ENCODE measurements at regions not wholly inside any gene's neighbourhood (a gene's known extent, or its start where the extent isn't known, plus 50 kb on each side); places are given as distances from the start of the nearest gene placed in this dataset.

DNA sequence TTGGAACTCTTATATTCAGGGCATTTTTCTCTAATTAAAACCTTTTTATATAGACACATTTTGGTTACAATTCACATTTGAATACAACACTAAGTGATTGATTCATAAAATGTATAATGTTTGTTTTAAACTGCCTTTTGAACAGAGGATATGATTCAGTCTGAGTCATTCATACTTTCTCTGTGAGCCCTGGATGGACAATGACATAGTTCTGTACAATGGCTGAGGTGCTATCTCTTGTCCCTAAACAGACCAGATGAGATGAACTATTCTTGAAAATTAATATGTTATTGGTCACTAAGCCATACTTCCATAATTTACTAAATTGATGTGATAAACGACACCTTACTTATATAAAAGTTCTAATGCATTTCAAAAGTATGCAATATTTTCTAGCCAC, 199.7 kb upstream of the ATXN7L3B start:
- 0 out of 2 replicates have a peak, but pooled peaks have one; percentile 14 for TF ChIP-seq TCF7L2 (IDR thresholded peaks at IDR 0.05; ENCODE audit: low read depth, low read length)
- TF ChIP-seq POLR2AphosphoS5 (IDR thresholded peaks at IDR 0.05; ENCODE audit: low read depth, low read length) = no peak
- TF ChIP-seq, protein P1, sequence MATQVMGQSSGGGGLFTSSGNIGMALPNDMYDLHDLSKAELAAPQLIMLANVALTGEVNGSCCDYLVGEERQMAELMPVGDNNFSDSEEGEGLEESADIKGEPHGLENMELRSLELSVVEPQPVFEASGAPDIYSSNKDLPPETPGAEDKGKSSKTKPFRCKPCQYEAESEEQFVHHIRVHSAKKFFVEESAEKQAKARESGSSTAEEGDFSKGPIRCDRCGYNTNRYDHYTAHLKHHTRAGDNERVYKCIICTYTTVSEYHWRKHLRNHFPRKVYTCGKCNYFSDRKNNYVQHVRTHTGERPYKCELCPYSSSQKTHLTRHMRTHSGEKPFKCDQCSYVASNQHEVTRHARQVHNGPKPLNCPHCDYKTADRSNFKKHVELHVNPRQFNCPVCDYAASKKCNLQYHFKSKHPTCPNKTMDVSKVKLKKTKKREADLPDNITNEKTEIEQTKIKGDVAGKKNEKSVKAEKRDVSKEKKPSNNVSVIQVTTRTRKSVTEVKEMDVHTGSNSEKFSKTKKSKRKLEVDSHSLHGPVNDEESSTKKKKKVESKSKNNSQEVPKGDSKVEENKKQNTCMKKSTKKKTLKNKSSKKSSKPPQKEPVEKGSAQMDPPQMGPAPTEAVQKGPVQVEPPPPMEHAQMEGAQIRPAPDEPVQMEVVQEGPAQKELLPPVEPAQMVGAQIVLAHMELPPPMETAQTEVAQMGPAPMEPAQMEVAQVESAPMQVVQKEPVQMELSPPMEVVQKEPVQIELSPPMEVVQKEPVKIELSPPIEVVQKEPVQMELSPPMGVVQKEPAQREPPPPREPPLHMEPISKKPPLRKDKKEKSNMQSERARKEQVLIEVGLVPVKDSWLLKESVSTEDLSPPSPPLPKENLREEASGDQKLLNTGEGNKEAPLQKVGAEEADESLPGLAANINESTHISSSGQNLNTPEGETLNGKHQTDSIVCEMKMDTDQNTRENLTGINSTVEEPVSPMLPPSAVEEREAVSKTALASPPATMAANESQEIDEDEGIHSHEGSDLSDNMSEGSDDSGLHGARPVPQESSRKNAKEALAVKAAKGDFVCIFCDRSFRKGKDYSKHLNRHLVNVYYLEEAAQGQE (IDR thresholded peaks at IDR 0.05; ENCODE audit: insufficient read depth in 1 of 2, low read depth in 2 of 2, low read length in 1 of 2) = no peak
- TF ChIP-seq, protein P2, sequence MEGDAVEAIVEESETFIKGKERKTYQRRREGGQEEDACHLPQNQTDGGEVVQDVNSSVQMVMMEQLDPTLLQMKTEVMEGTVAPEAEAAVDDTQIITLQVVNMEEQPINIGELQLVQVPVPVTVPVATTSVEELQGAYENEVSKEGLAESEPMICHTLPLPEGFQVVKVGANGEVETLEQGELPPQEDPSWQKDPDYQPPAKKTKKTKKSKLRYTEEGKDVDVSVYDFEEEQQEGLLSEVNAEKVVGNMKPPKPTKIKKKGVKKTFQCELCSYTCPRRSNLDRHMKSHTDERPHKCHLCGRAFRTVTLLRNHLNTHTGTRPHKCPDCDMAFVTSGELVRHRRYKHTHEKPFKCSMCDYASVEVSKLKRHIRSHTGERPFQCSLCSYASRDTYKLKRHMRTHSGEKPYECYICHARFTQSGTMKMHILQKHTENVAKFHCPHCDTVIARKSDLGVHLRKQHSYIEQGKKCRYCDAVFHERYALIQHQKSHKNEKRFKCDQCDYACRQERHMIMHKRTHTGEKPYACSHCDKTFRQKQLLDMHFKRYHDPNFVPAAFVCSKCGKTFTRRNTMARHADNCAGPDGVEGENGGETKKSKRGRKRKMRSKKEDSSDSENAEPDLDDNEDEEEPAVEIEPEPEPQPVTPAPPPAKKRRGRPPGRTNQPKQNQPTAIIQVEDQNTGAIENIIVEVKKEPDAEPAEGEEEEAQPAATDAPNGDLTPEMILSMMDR (IDR thresholded peaks at IDR 0.05) = no peak
- TF ChIP-seq SIN3A (IDR thresholded peaks at IDR 0.05; ENCODE audit: borderline replicate concordance, insufficient read depth, low read depth, low read length) = no peak
- Histone ChIP-seq H3K27ac (ENCODE audit: low read length) (no peak overlapping the region), H3K4me3 (ENCODE audit: low read depth in 2 of 2, low read length in 2 of 2) (no peak overlapping the region)

DNA sequence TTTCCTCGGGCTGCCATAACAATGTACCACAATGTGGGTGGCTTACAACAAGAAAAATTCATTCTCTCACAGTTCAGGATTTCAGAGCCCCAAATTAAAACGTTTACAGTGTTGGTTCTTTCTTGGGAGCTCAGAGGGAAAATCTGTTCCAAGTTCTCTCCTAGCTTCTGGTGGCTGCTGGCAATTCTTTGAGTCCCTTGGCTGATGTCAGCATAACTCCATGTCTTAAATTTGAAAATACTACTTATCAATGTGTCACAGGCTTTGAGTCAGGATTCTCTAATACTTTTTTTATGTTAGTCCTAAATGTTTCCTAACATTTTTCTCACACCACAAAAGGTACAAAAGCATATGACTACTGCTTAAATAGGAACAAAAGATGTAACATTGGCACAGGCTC, 198.4 kb upstream of the ATXN7L3B start:
- CTCF ChIA-PET = no interaction called here
- POLR2A ChIA-PET = no interaction called here
- H3K27me3 ChIP-seq (ENCODE audit: control insufficient read depth, insufficient read depth, low read length) = no peaks in the 10 kb centered on the region

More for the DNA sequence above, 199.7 kb upstream of the ATXN7L3B start:
- in situ Hi-C loops (cut with HindIII; ENCODE audit: low pct_unique_long_range_greater_than_20kb, low sequenced_read_pairs) = no loop called here
- ATAC-seq (peak; percentile 85), DNase-seq (ENCODE audit: low read depth, low spot score) (peak; percentile 54)
- ChIA-PET CTCF (no interaction called here), POLR2A (no interaction called here)
- no peaks in the 10 kb centered on the region for H3K27me3 ChIP-seq (ENCODE audit: control insufficient read depth, insufficient read depth, low read length)
- H3K36me3 ChIP-seq (ENCODE audit: control insufficient read depth, insufficient read depth, low read length) = no peaks in the 10 kb centered on the region
- intact Hi-C loops (cut with micrococcal nuclease; ENCODE audit: unreplicated experiment) = no loop called here
- BruUV-seq (replicated peaks) = no TSS peak
- no peaks in the 10 kb centered on the region for H3K4me1 ChIP-seq (ENCODE audit: control insufficient read depth, insufficient read depth, low read length)
- H3K9me3 ChIP-seq (ENCODE audit: control insufficient read depth, insufficient read depth, low read depth, low read length) = peaks cover 4% of the 10 kb centered on the region; the same call in 1 of the 2 replicates

More for the DNA sequence above, 198.4 kb upstream of the ATXN7L3B start:
- no peak for ATAC-seq
- H3K27ac ChIP-seq (ENCODE audit: low read length) = no peak overlapping the region
- H3K4me3 ChIP-seq (ENCODE audit: low read depth in 2 of 2, low read length in 2 of 2) = no peak overlapping the region
- H3K9me3 ChIP-seq (ENCODE audit: control insufficient read depth, insufficient read depth, low read depth, low read length) = peaks cover 4% of the 10 kb centered on the region; the same call in 1 of the 2 replicates
- no peak for DNase-seq (ENCODE audit: low read depth, low spot score)
- in situ Hi-C loops (cut with HindIII; ENCODE audit: low pct_unique_long_range_greater_than_20kb, low sequenced_read_pairs) = no loop called here
- H3K36me3 ChIP-seq (ENCODE audit: control insufficient read depth, insufficient read depth, low read length) = no peaks in the 10 kb centered on the region
- TF ChIP-seq, protein P2 (IDR thresholded peaks at IDR 0.05) = no peak
- no peak for TF ChIP-seq POLR2AphosphoS5 (IDR thresholded peaks at IDR 0.05; ENCODE audit: low read depth, low read length)
- no peak for TF ChIP-seq TCF7L2 (IDR thresholded peaks at IDR 0.05; ENCODE audit: low read depth, low read length)
- no peak for TF ChIP-seq SIN3A (IDR thresholded peaks at IDR 0.05; ENCODE audit: borderline replicate concordance, insufficient read depth, low read depth, low read length)
- TF ChIP-seq, protein P1 (IDR thresholded peaks at IDR 0.05; ENCODE audit: insufficient read depth in 1 of 2, low read depth in 2 of 2, low read length in 1 of 2) = no peak
- no TSS peak for BruUV-seq (replicated peaks)
- intact Hi-C loops (cut with micrococcal nuclease; ENCODE audit: unreplicated experiment) = no loop called here
- H3K4me1 ChIP-seq (ENCODE audit: control insufficient read depth, insufficient read depth, low read length) = no peaks in the 10 kb centered on the region

All from Panc1 (cell line).